NCI-H2029 (cell line): ENCODE measurements at regions not wholly inside any gene's neighbourhood (a gene's known extent, or its start where the extent isn't known, plus 50 kb on each side); places are given as distances from the start of the nearest gene placed in this dataset.
A peak's percentile ranks its signal among the peaks of the same experiment; 100 is the strongest.

ENCODE experiments used
- DNase-seq: peaks from one replicate; lab custom pipeline; 2025; lab: John Stamatoyannopoulos, UW

- no peak for DNase-seq
These were observed 90.9 kb upstream of the OLIG2 start for GRCh38 chr21:32934829-32935228.

- peak; percentile 54 for DNase-seq
These were observed 85.4 kb upstream of the OLIG2 start for GRCh38 chr21:32940079-32941014.

GRCh38 chr21:32941263-32941662 lies 84.5 kb upstream of the OLIG2 start:
- no peak for DNase-seq

GRCh38 chr21:32946654-32947053 lies 79.1 kb upstream of the OLIG2 start:
- no peak for DNase-seq

- no peak for DNase-seq
These were observed 78.0 kb upstream of the OLIG2 start for GRCh38 chr21:32947736-32948135.

GRCh38 chr21:32949701-32950100 lies 76.0 kb upstream of the OLIG2 start:
- no peak for DNase-seq

- DNase-seq, result no peak
These were observed 74.7 kb upstream of the OLIG2 start for GRCh38 chr21:32951041-32951440.

- no peak for DNase-seq
These were observed 71.4 kb upstream of the OLIG2 start for GRCh38 chr21:32954353-32954752.

- no peak for DNase-seq
These were observed 70.2 kb upstream of the OLIG2 start for GRCh38 chr21:32955311-32956060.

GRCh38 chr21:32956061-32956656 lies 69.6 kb upstream of the OLIG2 start:
- no peak for DNase-seq

- no peak for DNase-seq
These were observed 68.2 kb upstream of the OLIG2 start for GRCh38 chr21:32957545-32957944.

GRCh38 chr21:32958288-32959002 lies 67.3 kb upstream of the OLIG2 start:
- DNase-seq, result no peak

GRCh38 chr21:32962268-32962667 lies 63.5 kb upstream of the OLIG2 start:
- no peak for DNase-seq

- DNase-seq, result no peak
These were observed 60.5 kb upstream of the OLIG2 start for GRCh38 chr21:32965129-32965680.

GRCh38 chr21:32966120-32966519 lies 59.6 kb upstream of the OLIG2 start:
- no peak for DNase-seq

GRCh38 chr21:32968103-32968502 lies 57.6 kb upstream of the OLIG2 start:
- peak; percentile 3 for DNase-seq

- DNase-seq, result no peak
These were observed 51.1 kb upstream of the OLIG2 start for GRCh38 chr21:32974653-32975052.

GRCh38 chr21:32975811-32976431 lies 49.8 kb upstream of the OLIG2 start:
- DNase-seq, result no peak
